GM12874 (cell line): ENCODE measurements at regions not wholly inside any gene's neighbourhood (a gene's known extent, or its start where the extent isn't known, plus 50 kb on each side); places are given as distances from the start of the nearest gene placed in this dataset.

ENCODE experiments used
- TF ChIP-seq, protein P1 (sequence below): IDR thresholded peaks from 2 replicates; pipeline ENCODE4 v1.5.1; 2011; ENCODE audit warnings: low read depth, mild to moderate bottlenecking, control low read depth, low read length, moderate library complexity; ENCODE audit not compliant: insufficient read depth

DNA sequence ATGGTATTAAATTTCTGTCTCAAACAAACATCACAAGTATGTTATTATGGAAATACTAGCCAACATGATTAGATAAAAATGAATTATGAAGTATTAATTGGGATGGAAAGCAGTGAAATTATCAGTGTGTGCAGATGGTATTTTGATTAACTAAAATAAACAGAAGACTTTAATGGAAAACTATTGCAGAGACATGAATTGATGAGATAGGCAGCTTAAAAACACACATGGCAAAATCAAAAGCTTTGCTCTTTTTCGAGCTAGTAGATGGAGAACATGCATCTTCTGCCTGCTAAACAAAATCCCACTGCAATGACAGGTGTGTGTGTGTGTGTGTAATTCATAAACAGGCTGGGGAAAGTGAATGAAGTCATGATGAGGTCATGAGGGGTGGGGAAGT lies 426.2 kb downstream of the MTRR start:
- TF ChIP-seq, protein P1, sequence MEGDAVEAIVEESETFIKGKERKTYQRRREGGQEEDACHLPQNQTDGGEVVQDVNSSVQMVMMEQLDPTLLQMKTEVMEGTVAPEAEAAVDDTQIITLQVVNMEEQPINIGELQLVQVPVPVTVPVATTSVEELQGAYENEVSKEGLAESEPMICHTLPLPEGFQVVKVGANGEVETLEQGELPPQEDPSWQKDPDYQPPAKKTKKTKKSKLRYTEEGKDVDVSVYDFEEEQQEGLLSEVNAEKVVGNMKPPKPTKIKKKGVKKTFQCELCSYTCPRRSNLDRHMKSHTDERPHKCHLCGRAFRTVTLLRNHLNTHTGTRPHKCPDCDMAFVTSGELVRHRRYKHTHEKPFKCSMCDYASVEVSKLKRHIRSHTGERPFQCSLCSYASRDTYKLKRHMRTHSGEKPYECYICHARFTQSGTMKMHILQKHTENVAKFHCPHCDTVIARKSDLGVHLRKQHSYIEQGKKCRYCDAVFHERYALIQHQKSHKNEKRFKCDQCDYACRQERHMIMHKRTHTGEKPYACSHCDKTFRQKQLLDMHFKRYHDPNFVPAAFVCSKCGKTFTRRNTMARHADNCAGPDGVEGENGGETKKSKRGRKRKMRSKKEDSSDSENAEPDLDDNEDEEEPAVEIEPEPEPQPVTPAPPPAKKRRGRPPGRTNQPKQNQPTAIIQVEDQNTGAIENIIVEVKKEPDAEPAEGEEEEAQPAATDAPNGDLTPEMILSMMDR = no peak

GRCh38 chr5:8299716-8300115 lies 430.8 kb downstream of the MTRR start:
- TF ChIP-seq, protein P1 = no peak

- TF ChIP-seq, protein P1 = no peak
Observed at GRCh38 chr5:8304341-8304740, 435.4 kb downstream of the MTRR start.

DNA sequence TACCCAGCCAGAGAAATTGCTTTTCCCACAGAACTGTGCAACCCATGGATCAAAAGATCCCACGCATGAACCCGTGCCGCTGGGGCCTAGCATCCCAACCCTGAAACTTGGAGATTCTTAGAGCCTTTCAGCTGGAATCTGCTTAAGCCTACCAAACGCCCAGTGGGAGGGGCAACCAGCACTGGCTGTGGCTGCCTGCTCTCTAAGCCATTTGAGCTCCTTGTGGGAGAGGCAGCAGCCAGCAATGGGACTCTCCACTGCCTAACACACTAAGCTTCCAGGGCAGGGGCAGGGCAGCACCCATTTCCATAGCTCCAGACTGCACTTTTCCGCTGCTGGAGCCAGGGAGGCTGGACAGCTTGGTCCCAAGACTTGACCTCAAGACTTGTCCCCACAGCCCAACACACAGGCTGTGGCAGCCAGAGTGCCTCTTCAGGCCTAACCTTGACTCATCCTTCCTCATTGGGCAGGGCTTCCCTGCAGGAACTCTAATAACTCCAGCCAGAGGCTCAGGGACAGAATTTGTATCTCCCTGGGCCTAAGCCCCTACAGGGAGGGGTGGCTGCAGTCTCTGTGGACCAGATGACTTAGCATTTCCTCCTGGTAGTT lies 437.4 kb downstream of the MTRR start:
- TF ChIP-seq, protein P1 = no peak

DNA sequence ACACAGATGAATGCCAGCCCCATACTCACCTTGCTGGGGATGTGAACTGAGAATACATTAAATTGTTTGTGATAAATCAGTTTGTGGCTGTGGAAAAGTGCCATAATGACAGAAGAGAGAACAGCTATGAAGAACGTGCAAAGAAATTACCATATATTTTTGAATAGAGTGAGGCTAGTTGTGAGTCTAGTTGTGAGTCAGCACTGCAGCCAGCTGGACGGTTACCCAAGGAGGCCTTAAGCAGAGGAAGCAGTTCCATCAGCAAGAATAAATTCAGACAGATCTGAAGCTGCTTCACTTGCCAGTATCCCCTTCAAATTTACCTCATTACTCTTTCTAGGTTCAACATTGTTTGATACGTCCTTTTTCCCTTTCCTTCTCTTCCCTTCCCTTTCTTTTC lies 446.0 kb downstream of the MTRR start:
- TF ChIP-seq, protein P1 = no peak

DNA sequence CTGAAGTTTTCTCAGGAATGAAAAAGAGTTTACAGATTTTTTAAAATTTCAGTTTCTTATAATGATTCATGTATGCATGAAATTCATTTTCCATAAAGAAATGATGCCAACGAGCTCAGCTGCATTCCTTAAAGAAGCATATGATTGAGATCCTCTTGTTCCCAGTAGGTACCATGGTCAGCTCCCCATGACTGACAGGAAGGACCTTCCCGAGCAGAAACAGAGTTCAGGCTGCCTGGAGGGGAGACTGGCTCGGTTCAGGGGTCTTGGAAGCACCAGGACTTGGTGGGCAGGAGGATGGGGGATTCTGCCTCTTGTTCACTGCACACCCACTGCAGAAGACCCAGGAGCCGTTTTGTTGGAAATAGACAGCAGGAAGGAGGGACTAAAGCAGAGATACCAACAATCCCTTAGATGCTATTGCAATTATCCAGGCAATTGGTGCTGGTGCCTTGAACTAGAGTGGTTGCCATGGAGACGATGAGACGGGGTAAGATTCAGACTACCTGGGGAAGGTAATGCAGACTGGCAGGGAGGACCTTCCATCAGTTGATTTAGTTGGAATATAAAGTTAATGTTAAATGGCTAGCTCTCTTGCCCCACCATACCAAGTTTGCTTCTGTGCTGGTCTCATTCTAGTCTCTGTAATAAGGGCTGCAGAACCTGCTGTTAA lies 447.8 kb downstream of the MTRR start:
- TF ChIP-seq, protein P1 = no peak

- TF ChIP-seq, protein P1 = no peak
Observed at GRCh38 chr5:8317335-8317734, 448.4 kb downstream of the MTRR start.
